Fibroblast of villous mesenchyme (primary cell): ENCODE measurements at regions not wholly inside any gene's neighbourhood (a gene's known extent, or its start where the extent isn't known, plus 50 kb on each side); places are given as distances from the start of the nearest gene placed in this dataset.
"Not testable (repeated sequence)": the region's sequence is repeated elsewhere in the genome, so short reads cannot be mapped to it uniquely, and the experiment has no call there.

Source experiments
- DNase-seq: peaks from one replicate; pipeline ENCODE4 v3.0.0-alpha.2; 2010; ENCODE audit warnings: low read depth
- H3K4me3 ChIP-seq: 2 replicates; pipeline ENCODE4 v1.5.1; 2011; ENCODE audit warnings: low read depth, mild to moderate bottlenecking, low read length
- TF ChIP-seq, protein P1 (sequence below): IDR thresholded peaks from 2 replicates; pipeline ENCODE4 v1.5.1; 2012; ENCODE audit warnings: low read depth, mild to moderate bottlenecking, low read length; ENCODE audit not compliant: insufficient read depth

DNA sequence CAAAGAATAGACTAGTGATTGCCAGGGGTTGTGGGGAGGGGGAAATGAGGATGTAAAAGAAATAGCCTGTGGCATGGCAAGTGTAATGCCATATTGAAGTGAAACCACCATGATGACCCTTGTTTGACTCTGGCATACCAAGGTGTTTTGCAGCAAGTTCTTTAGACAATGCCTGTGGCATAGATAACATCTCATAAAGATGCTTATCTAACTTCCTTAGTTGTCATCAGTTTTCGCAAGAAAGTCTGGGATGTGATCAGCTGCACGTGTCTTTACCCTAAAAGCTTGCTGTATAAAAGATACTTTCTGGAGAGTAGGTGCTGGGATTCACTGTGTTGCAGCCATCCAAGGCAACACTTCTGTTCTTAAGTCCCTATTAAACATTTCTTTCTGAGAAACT, 176.1 kb upstream of the MAGEB16 start:
- TF ChIP-seq, protein P1, sequence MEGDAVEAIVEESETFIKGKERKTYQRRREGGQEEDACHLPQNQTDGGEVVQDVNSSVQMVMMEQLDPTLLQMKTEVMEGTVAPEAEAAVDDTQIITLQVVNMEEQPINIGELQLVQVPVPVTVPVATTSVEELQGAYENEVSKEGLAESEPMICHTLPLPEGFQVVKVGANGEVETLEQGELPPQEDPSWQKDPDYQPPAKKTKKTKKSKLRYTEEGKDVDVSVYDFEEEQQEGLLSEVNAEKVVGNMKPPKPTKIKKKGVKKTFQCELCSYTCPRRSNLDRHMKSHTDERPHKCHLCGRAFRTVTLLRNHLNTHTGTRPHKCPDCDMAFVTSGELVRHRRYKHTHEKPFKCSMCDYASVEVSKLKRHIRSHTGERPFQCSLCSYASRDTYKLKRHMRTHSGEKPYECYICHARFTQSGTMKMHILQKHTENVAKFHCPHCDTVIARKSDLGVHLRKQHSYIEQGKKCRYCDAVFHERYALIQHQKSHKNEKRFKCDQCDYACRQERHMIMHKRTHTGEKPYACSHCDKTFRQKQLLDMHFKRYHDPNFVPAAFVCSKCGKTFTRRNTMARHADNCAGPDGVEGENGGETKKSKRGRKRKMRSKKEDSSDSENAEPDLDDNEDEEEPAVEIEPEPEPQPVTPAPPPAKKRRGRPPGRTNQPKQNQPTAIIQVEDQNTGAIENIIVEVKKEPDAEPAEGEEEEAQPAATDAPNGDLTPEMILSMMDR: no peak
- H3K4me3 ChIP-seq: no peak overlapping the region
- no peak for DNase-seq

DNA sequence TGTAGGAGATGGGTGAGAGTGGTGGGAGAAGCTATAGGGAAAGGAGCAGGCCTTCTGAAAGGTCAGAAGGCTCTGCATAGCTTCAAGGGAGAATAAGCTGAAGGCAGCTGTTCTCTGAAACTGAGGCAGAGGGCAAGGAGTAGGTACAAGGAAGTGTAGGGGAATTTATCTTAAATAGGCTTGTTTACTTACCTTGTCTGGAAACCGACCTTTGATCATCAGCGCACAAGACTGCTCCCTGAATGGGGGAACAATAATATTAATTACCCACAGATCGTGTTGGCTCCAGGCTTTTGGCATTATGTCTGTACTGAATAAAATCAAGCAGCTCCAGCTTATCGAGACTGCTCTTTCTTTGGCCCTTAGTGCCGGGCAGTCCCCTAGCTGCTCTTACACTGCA, 175.5 kb upstream of the MAGEB16 start:
- no peak overlapping the region for H3K4me3 ChIP-seq
- TF ChIP-seq, protein P1: no peak
- no peak for DNase-seq

DNA sequence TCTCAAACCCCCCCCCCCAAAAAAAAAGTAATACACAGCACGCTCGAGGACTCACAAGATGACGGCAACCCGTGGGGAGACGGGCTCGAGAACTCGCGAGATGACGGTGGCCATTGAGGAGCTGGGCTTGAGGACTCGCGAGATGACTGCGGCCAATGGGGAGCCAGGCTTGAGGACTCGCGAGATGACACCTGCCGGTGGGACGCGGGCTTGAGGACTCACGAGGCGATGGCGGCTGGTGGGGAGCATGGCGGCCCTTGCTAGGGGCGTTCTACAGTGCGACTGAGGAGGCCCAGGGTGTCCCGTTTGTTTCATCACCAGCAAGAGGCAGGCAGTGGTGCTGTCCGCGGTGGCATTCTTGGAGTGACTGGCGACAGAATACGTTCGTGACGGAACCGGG, 172.4 kb upstream of the MAGEB16 start:
- TF ChIP-seq, protein P1: no peak
- no peak for DNase-seq

DNA sequence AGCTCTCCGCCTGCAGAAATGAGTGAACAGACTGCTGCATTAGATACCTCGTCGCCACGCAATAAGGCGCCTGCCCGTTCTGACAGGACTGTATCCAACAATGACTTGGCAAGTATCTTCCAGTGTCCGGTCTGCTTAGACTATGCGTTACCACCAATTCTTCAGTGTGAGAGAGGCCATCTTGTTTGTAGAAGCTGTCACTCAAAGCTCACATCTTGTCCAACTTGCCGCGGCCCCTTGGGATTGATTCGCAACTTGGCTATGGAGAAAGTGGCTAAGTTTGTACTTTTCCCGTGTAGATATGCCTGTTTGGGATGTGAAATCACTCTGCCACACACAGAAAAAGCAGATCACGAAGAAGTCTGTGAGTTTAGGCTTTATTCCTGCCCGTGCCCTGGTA, 172.0 kb upstream of the MAGEB16 start:
- no peak for DNase-seq

More for the DNA sequence above, 172.4 kb upstream of the MAGEB16 start:
- H3K4me3 ChIP-seq: no peak overlapping the region

DNA sequence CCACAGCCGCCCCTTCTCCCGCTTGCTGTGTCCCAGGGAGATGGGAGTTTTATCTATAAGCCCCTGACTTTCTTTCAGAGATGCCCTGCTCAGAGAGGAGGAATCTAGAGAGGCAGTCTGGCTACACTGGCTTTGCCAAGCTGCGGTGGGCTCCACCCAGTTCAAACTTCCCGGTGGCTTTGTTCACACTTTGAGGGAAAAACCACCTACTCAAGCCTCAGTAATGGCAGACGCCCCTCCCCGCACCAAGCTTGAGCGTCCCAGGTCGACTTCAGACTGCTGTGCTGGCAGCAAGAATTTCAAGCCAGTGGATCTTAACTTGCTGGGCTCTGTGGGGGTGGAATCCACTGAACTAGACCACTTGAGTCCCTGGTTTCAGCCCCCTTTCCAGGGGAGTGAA, 162.2 kb upstream of the MAGEB16 start:
- not testable (repeated sequence) for H3K4me3 ChIP-seq, DNase-seq

More for the DNA sequence above, 172.0 kb upstream of the MAGEB16 start:
- TF ChIP-seq, protein P1: no peak
- H3K4me3 ChIP-seq: no peak overlapping the region

DNA sequence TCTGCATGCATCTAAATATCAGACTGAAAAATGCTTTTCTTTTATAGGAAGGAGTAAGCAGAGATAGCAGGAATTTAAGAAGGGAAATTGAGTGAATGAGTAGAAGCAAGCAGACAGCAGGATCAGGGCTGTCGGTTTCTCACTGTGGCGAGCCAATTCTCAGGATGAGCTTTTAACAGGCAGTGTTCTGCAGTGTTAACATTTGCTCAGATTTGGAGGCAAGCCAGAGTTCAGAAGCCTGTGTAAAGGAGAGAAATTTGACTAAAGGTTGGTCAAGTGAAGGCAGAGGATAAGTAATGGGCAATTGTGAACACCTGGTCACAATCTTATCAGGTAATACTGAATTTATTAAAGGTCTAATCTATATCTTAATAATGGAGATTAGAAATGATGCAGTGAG, 133.3 kb upstream of the MAGEB16 start:
- no peak overlapping the region for H3K4me3 ChIP-seq
- no peak for DNase-seq
- TF ChIP-seq, protein P1: no peak

DNA sequence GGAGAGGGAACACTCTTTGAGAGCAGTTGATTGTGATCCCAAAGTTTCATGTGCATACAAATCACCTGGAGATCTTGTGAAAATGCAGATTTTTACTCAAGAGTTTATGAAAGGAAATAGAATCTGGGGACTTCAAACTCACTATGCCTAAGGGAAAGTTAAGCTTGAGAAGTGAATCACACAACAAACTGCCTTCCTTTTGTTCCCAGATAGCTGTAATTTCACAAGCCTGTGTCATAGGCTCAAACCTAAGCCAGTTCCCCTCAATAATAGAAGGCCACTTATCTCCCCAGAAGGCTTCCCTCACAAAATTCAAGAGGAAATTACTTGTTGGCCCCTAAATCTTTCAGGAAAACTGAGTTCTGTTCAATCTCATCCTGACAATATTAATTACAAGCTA, 132.8 kb upstream of the MAGEB16 start:
- TF ChIP-seq, protein P1: no peak
- DNase-seq: no peak
- H3K4me3 ChIP-seq: no peak overlapping the region

DNA sequence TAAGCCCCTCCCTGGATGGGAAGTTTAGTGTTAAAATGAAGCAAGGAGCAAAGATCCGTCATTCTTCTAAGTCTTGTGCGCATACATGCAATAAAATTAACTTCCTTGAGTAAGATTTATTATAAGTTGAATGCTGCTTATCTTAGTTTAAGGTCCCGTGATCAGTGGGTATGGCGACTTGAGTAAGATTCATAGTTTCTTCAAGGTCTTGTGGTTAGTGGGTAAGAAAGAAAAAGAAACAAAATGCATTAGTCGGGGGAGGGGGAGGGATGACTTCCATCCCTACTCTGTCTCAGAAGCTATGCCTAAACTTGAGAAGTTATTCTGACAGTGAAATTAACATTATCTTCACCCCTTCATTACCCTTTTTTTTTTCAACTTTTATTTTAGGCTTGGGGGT, 127.3 kb upstream of the MAGEB16 start:
- TF ChIP-seq, protein P1: no peak
- no peak overlapping the region for H3K4me3 ChIP-seq
- no peak for DNase-seq
